DMS153 (cell line): ENCODE measurements at regions not wholly inside any gene's neighbourhood (a gene's known extent, or its start where the extent isn't known, plus 50 kb on each side); places are given as distances from the start of the nearest gene placed in this dataset.

ENCODE experiments used
- DNase-seq: peaks from one replicate; lab custom pipeline; 2025; lab: John Stamatoyannopoulos, UW

DNA sequence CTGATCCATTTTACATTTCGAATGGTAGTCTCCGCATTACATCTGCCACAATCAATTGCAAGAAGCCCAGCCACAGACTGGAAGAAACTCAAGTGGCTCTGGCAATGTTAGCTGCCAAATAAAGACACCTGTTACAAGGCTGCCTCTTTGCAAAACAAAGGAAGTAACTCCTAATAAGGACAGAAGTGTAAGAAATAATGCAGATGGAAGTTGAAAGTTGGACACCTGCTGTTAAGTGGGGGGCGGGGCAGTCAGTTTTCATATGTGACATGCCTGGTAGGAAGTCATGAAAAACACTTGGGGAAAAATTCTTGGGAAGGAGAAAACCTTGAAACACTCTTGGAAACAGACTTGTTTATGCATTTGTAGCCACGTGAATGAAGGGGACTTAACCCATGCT lies 54.1 kb upstream of the ATP2C1 start:
- DNase-seq = peak; percentile 37

DNA sequence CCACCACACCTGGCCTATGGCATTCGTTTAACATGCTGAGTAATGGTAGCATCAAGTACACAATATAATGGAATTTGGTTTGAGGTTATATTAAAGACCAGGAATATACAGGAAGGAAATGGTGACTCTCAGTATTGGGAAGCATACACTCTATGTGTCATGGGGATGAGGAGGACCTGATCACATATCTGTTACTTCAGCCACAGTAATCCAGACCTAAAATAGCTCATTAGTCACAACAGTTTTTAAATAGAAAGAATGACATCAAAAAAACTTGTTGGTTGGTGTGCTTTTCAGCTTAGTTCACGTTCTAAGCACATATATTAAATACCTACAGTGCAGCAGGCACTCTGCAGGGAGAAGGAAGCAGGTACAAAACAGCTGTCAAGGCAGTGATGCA lies 52.5 kb upstream of the ATP2C1 start:
- no peak for DNase-seq

DNA sequence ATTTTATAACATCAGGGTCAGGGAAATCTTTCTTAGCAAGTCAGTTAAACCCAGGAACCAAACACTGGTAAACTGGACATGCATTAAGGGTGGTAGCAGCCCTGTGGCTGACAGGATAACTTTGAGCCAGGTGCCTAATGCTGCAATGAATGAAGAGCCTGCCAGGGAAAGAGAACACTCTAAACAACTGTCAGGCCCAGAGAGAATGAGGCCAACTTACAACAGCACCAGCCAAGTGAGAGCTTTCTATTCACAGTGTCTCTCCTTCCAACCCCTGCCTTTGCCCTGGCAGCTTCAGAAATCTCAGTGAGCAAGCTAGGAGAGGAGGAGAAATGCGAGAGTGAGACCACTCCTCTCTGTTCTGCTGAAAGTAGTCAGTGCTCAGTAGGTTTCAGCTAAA lies 50.4 kb upstream of the ATP2C1 start:
- no peak for DNase-seq
